Activated CD8-positive, alpha-beta T cell treated with anti-CD3 and anti-CD28 coated beads, Interleukin-2, amount 10 ng/mL, durations not matched to agents 7 days and 5 days (primary cell): ENCODE measurements at regions not wholly inside any gene's neighbourhood (a gene's known extent, or its start where the extent isn't known, plus 50 kb on each side); places are given as distances from the start of the nearest gene placed in this dataset.
"Not testable (repeated sequence)": the region's sequence is repeated elsewhere in the genome, so short reads cannot be mapped to it uniquely, and the experiment has no call there.

Source experiments
- ATAC-seq: fragments of 150-1000 bp; cut with Tn5 transposase; one replicate; pipeline ENCODE4 v1.10.0; 2021; ENCODE audit warnings: moderate library complexity
- CTCF ChIA-PET: fragments of 350-600 bp; sonication (Branson Sonifier 250); formaldehyde crosslinking; loops from one replicate; lab custom pipeline; 2021; ENCODE audit warnings: antibody characterized with exemption; lab: Charles Lee
- POLR2A ChIA-PET: fragments of 350-600 bp; sonication (Branson Sonifier 250); formaldehyde crosslinking; loops from one replicate; lab custom pipeline; 2021; ENCODE audit warnings: antibody characterized with exemption; lab: Charles Lee
- DNase-seq: peaks from one replicate; pipeline ENCODE4 v3.0.0-alpha.2; 2020
- H3K27ac Mint-ChIP-seq: one replicate; pipeline ENCODE4 v1.8.0; 2021; ENCODE audit warnings: mild to moderate bottlenecking, mixed read lengths
- H3K27me3 Mint-ChIP-seq: one replicate; pipeline ENCODE4 v1.8.0; 2021; ENCODE audit warnings: low read depth, mixed read lengths
- H3K36me3 Mint-ChIP-seq: one replicate; pipeline ENCODE4 v1.8.0; 2021; ENCODE audit warnings: low read depth, mixed read lengths
- H3K4me1 Mint-ChIP-seq: one replicate; pipeline ENCODE4 v1.8.0; 2021; ENCODE audit warnings: low read depth, mixed read lengths
- H3K4me3 Mint-ChIP-seq: one replicate; pipeline ENCODE4 v1.8.0; 2021; ENCODE audit warnings: mild to moderate bottlenecking, mixed read lengths
- H3K9me3 Mint-ChIP-seq: one replicate; pipeline ENCODE4 v1.8.0; 2022; ENCODE audit warnings: mixed read lengths; ENCODE audit not compliant: insufficient read depth

DNA sequence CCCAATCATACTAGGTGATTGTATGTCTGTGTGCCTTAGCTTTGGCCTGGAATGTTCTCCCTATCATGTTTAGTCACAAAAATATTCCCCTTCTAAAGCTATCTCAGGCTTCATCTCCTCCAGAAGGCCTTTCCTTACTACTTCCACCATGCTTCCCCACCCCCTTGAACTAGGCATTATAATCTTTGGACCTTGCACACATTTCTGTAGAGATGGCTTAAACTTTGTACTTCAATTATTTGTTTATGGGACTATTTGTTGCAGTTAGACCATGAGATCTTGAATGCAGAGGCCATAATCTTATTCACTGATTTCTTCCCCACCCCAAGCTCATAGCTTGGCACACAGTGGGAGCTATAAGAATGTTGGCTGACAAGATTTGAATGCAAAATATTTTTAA lies 262.0 kb upstream of the EDA2R start:
- H3K4me1 Mint-ChIP-seq, result no peaks in the 10 kb centered on the region
- no peak overlapping the region for H3K27ac Mint-ChIP-seq
- POLR2A ChIA-PET, result no interaction called here
- no peak for DNase-seq
- no peaks in the 10 kb centered on the region for H3K27me3 Mint-ChIP-seq
- no peaks in the 10 kb centered on the region for H3K36me3 Mint-ChIP-seq
- no peak overlapping the region for H3K4me3 Mint-ChIP-seq
- no peaks in the 10 kb centered on the region for H3K9me3 Mint-ChIP-seq
- CTCF ChIA-PET, result no interaction called here
- ATAC-seq, result no peak

DNA sequence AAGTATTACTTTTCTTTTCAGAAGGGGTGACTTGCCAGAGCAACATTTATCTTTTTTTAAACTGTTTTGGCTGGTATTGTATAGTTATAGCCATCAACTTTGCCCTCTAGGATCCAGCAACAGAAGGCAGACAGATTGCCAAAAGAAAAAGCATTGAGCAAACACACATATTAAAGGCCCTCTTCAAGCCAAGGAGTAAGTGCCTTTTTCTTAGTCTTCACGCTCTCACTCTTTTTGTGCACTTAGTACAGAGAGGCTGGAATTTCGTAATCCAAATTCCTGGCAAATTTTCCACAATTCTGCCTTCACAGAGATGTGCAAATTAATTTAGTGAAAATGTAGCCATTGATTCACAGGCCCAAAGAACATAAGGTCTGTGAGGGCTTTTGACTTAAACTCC lies 253.1 kb upstream of the EDA2R start:
- no peaks in the 10 kb centered on the region for H3K9me3 Mint-ChIP-seq
- H3K4me1 Mint-ChIP-seq, result no peaks in the 10 kb centered on the region
- no peak for ATAC-seq
- H3K27ac Mint-ChIP-seq, result no peak overlapping the region
- H3K27me3 Mint-ChIP-seq, result no peaks in the 10 kb centered on the region
- CTCF ChIA-PET, result no interaction called here
- H3K36me3 Mint-ChIP-seq, result no peaks in the 10 kb centered on the region
- POLR2A ChIA-PET, result no interaction called here
- H3K4me3 Mint-ChIP-seq, result no peak overlapping the region
- DNase-seq, result no peak

DNA sequence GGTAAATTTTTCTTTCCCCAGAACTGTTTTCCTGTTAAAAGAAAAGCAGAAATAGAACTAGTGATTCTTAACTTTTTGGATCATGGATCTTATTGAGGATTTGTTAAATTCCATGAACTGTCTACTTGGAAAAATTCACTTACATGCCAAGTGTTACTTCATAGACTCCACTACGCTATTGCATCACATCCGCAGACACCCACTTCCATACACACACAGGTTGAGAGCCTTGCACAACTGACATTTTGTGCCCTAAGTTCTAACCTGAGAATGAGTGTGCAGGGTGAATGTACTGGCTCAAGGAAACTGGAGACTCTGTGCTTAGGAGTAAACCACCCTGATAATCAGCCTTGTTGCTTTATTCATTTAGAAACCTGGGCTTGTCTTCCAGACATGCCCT lies 250.5 kb upstream of the EDA2R start:
- ATAC-seq (no peak), DNase-seq (no peak)
- Mint-ChIP-seq H3K9me3 (no peaks in the 10 kb centered on the region), H3K4me1 (no peaks in the 10 kb centered on the region), H3K4me3 (no peak overlapping the region), H3K27ac (no peak overlapping the region), H3K27me3 (no peaks in the 10 kb centered on the region), H3K36me3 (no peaks in the 10 kb centered on the region)
- POLR2A ChIA-PET, result no interaction called here
- CTCF ChIA-PET, result no interaction called here

DNA sequence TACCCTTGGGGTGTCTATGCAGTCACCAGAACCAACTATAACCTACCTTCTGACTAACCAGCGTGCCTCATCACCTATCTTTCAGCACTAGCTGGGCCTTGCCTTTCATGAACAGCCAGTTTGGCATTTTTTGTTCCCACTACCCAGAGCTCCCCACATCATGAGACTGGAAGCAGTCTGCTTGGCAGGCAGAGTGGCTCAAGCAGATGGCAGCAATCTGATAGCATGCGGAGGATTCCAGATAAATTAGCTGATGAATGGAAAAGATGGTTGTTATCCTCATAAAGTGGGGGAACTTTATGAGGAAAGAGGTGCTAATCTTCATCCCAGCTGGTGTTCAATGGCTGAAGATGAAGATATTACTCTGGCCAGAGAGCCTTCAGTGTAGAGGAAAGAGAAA lies 243.2 kb upstream of the EDA2R start:
- Mint-ChIP-seq H3K27ac (no peak overlapping the region), H3K9me3 (no peaks in the 10 kb centered on the region), H3K4me1 (no peaks in the 10 kb centered on the region), H3K27me3 (no peaks in the 10 kb centered on the region), H3K36me3 (no peaks in the 10 kb centered on the region), H3K4me3 (no peak overlapping the region)
- ATAC-seq (no peak), DNase-seq (no peak)
- CTCF ChIA-PET, result no interaction called here
- POLR2A ChIA-PET, result no interaction called here

DNA sequence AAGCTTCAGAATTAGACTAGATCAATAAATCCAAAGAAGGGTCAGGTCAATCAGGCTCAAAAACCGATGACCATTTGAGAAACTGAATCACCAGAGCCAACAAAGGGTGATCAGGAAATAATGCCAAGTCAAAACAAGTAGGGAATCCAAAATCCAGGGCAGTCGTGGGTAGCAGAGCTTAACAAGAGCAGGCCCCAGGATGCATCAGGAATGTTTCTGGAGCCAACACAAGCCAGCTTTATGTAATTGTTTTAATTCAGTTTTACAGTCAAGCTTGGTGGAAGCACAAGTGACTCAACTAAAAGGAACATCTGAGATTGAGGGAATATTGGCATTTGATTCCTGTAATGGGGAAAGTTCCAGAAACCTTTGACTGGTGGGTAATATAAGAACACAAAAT lies 237.9 kb upstream of the EDA2R start:
- ATAC-seq, result no peak
- ChIA-PET CTCF (no interaction called here), POLR2A (no interaction called here)
- DNase-seq, result no peak
- H3K4me3 Mint-ChIP-seq, result no peak overlapping the region
- H3K27ac Mint-ChIP-seq, result no peak overlapping the region
- H3K9me3 Mint-ChIP-seq, result no peaks in the 10 kb centered on the region
- no peaks in the 10 kb centered on the region for H3K4me1 Mint-ChIP-seq
- H3K27me3 Mint-ChIP-seq, result no peaks in the 10 kb centered on the region
- no peaks in the 10 kb centered on the region for H3K36me3 Mint-ChIP-seq

DNA sequence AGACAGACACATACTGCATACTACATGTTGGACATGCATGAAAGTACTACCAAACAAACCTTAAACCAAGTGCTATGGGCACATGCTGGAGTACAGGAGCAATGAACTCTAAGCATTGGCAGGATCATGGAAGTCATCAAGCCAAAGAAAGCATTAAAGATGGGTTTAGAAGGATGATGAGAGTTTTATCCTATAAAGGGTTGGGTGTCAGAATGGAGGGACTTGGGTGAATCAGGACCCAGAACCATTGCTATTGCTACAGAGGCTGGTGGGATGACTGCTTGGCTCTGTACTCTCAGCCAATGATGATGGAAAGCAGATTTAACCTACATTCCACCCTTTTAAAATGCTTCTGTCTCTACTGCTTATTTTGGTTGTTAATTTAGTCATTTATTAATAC lies 233.9 kb upstream of the EDA2R start:
- DNase-seq (no peak), ATAC-seq (no peak)
- CTCF ChIA-PET, result no interaction called here
- Mint-ChIP-seq H3K4me3 (no peak overlapping the region), H3K27ac (no peak overlapping the region), H3K36me3 (no peaks in the 10 kb centered on the region), H3K4me1 (no peaks in the 10 kb centered on the region), H3K27me3 (no peaks in the 10 kb centered on the region), H3K9me3 (no peaks in the 10 kb centered on the region)
- POLR2A ChIA-PET, result no interaction called here

DNA sequence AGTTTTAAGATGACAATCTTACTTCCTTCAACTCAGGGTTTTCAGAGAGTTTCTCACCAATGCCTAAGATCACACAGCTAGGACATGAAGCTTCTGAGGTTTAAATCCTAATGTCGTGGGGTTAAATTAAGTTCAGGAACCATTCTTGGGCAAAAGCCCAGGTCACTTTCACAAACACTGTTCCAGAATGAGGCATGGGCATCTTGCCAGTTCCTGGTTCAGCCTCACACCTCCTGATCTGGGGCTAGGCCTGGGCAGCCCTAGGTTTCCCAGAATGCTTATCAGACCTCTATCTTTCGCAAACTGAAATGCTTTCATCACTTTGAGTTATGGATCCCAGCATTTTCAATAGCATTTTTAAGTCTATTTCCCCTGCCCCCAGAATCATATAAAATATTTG lies 224.8 kb upstream of the EDA2R start:
- POLR2A ChIA-PET, result no interaction called here
- H3K36me3 Mint-ChIP-seq, result no peaks in the 10 kb centered on the region
- DNase-seq, result no peak
- no peaks in the 10 kb centered on the region for H3K9me3 Mint-ChIP-seq
- H3K4me3 Mint-ChIP-seq, result no peak overlapping the region
- H3K4me1 Mint-ChIP-seq, result no peaks in the 10 kb centered on the region
- no peak for ATAC-seq
- no peaks in the 10 kb centered on the region for H3K27me3 Mint-ChIP-seq
- H3K27ac Mint-ChIP-seq, result no peak overlapping the region
- CTCF ChIA-PET, result no interaction called here

DNA sequence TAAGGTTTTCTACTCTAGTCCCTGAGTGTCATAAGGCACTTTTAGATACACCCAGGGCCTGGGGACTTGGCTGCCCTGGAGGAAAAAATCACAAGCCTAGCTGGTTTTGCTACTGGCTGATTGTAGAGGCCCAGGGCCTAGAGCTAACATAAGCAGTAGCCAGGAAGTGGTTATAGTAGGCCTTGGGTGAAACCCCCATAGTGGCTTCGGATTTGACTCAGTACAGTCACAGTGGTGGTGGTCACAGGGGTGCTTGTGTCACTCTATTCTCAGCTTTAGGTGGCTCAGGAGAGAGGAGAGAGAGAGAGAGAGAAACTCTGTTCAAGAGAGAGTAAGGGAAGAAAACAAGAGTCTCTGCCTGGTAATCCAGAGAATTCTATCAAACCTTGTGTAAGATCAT lies 194.5 kb upstream of the EDA2R start:
- Mint-ChIP-seq H3K4me3 (no peak overlapping the region), H3K9me3 (no peaks in the 10 kb centered on the region), H3K36me3 (no peaks in the 10 kb centered on the region), H3K4me1 (peaks cover 1% of the 10 kb centered on the region), H3K27me3 (no peaks in the 10 kb centered on the region), H3K27ac (no peak overlapping the region)
- CTCF ChIA-PET, result no interaction called here
- POLR2A ChIA-PET, result no interaction called here
- no peak for ATAC-seq
- no peak for DNase-seq

DNA sequence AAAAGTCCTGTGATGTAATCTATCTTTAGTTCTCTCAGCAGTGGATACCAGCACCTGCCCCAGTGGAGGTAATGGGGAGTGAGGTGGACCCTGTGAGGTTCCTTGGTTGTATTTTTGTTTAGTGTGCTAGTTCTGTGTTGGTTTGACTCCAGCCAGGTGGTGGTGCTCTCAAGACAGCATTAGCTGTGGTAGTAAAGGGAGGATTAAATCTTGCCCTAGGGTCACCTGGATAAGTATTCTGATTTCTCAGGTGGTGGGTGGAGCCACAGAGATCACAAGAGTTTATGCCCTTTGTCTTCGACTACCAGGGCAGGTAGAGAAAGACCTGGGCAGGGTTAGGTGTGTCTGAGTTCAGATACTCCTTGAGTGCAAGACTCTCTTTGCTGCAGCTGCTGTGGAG lies 176.3 kb upstream of the EDA2R start:
- Mint-ChIP-seq H3K4me3 (no peak overlapping the region), H3K27me3 (no peaks in the 10 kb centered on the region), H3K4me1 (no peaks in the 10 kb centered on the region), H3K36me3 (no peaks in the 10 kb centered on the region), H3K27ac (no peak overlapping the region), H3K9me3 (no peaks in the 10 kb centered on the region)
- ChIA-PET POLR2A (no interaction called here), CTCF (no interaction called here)
- no peak for DNase-seq
- no peak for ATAC-seq

DNA sequence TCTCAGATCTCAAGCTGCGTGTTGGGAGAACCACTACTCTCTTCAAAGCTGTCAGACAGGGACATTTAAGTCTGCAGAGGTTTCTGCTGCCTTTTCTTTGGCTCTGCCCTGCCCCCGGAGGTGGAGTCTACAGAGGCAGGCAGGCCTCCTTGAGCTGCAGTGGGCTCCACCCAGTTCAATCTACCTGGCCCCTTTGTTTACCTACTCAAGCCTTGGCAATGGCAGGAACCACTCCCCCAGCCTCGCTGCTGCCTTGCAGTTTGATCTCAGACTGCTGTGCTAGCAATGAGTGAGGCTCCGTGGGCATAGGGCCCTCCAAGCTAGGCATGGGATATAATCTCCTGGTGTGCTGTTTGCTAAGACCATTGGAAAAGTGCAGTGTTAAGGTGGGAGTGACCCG lies 155.6 kb upstream of the EDA2R start:
- ATAC-seq, POLR2A ChIA-PET, H3K4me1 Mint-ChIP-seq, H3K27me3 Mint-ChIP-seq, H3K36me3 Mint-ChIP-seq, CTCF ChIA-PET, H3K9me3 Mint-ChIP-seq, H3K4me3 Mint-ChIP-seq, DNase-seq, H3K27ac Mint-ChIP-seq: not testable (repeated sequence)

DNA sequence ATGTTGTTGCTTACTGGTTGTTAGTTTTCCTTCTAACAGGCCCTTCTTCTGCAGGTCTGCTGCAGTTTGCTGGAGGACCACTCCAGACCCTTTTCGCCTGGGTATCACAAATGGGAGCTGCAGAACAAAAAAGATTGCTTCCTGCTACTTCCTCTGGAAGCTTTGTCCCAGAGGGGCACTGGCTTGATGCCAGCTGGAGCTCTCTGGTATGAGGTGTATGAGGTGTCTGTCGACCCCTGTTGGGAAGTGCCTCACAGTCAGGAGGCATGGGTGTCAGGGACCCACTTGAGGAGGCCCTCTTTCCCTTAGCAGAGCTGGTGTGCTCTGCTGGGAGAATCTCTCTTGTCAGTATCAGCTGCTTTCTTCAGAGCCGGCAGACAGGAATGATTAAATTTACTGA lies 127.4 kb upstream of the EDA2R start:
- ChIA-PET POLR2A (no interaction called here), CTCF (no interaction called here)
- H3K4me1 Mint-ChIP-seq, result no peaks in the 10 kb centered on the region
- DNase-seq (no peak), ATAC-seq (no peak)
- H3K27me3 Mint-ChIP-seq, result no peaks in the 10 kb centered on the region
- no peak overlapping the region for H3K4me3 Mint-ChIP-seq
- no peaks in the 10 kb centered on the region for H3K9me3 Mint-ChIP-seq
- H3K36me3 Mint-ChIP-seq, result no peaks in the 10 kb centered on the region
- H3K27ac Mint-ChIP-seq, result no peak overlapping the region

DNA sequence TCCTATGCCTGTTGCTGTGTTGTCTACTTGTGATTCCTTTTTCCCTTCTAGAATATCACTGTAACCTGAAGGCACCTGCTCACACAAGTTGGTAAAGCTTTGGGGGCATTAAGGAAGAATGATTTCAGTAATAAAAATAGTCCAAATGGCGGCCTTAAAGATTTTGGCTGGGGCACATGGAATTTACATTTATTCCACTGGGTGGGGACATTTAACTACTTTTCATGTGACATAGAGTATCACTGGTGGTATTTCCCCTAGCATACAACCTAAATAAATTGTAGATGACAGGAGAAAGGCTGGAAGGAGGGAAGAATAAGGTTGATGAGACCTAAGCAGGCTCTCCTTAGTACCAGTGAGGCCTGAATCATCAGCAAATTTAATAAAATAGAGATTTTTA lies 121.8 kb upstream of the EDA2R start:
- DNase-seq (no peak), ATAC-seq (no peak)
- H3K27ac Mint-ChIP-seq, result no peak overlapping the region
- H3K4me1 Mint-ChIP-seq, result no peaks in the 10 kb centered on the region
- POLR2A ChIA-PET, result no interaction called here
- no peaks in the 10 kb centered on the region for H3K9me3 Mint-ChIP-seq
- no peak overlapping the region for H3K4me3 Mint-ChIP-seq
- no peaks in the 10 kb centered on the region for H3K27me3 Mint-ChIP-seq
- no peaks in the 10 kb centered on the region for H3K36me3 Mint-ChIP-seq
- CTCF ChIA-PET, result no interaction called here

DNA sequence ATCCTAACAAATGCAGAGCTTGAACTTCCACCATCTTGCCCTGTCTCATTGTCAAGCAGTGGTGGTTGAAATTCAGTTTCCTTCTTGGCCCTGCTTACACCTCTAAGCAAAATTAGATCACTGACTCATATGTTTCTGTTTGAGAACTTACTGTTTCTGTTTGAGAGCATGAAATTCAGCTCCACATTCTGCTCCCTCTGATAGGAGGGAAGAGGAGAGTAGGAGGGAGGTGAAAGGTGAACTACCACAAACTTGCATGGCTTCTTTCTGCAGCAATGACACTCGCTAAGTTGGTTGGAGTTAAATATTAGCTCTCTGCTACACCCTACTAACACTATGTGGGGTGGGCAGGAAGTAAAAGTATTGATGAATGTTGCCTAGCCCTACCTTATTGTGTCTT lies 117.8 kb upstream of the EDA2R start:
- no peak overlapping the region for H3K27ac Mint-ChIP-seq
- POLR2A ChIA-PET, result no interaction called here
- H3K4me1 Mint-ChIP-seq, result no peaks in the 10 kb centered on the region
- DNase-seq, result no peak
- H3K9me3 Mint-ChIP-seq, result no peaks in the 10 kb centered on the region
- no peak for ATAC-seq
- no peaks in the 10 kb centered on the region for H3K36me3 Mint-ChIP-seq
- CTCF ChIA-PET, result interaction anchor here (0.9 kb wide), 1 partner anchor 28 kb away, joined by 3 read pairs; no protein-coding TSS in a partner anchor
- no peak overlapping the region for H3K4me3 Mint-ChIP-seq
- H3K27me3 Mint-ChIP-seq, result no peaks in the 10 kb centered on the region
